ENCODE measurements at regions not wholly inside any gene's neighbourhood (a gene's known extent, or its start where the extent isn't known, plus 50 kb on each side); places are given as distances from the start of the nearest gene placed in this dataset.

DNA sequence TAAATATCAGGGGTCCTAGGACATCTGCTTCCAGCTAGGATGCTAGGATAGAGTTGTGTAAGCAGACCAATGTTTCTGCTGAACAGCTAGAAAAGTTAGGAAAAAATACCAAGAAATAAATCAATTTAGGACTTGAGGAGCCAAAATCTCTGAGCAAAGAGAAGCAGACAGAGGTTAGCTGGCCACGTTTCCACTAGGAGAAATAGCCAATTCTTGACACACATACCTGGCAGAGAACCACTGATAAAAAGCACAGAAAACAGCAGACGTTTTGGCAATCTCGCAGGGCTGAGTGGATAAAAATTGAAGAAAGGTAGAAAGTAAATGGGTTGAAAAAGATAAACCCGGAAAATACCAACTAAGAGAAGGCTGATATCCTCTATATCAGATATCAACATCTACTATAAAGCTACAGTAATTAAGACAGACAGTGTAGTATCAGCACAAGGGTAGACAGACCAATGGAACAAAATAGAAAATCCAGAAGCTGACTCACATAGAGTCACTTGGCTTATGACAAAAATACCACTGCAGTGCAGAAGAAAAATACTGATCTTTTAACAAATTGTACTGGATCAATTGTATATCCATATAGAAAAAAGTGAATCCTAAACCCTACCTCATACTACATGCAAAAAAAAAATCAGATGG, 306.1 kb upstream of the KLHL29 start:
- Histone ChIP-seq H3K4me3 (ENCODE audit: low read depth, low read length) (no peak overlapping the region), H3K27me3 (no peaks in the 10 kb centered on the region), H3K36me3 (no peaks in the 10 kb centered on the region), H3K4me1 (no peaks in the 10 kb centered on the region; the same call in 1 of the 2 replicates), H3K9me3 (no peaks in the 10 kb centered on the region)
- no peak for TF ChIP-seq CTCF (IDR thresholded peaks at IDR 0.05; ENCODE audit: low read depth, low read length)
- DNase-seq: no peak

- Histone ChIP-seq H3K9me3 (no peaks in the 10 kb centered on the region), H3K4me3 (ENCODE audit: low read depth, low read length) (no peak overlapping the region), H3K36me3 (no peaks in the 10 kb centered on the region), H3K4me1 (no peaks in the 10 kb centered on the region; the same call in 1 of the 2 replicates), H3K27me3 (no peaks in the 10 kb centered on the region)
- no peak for TF ChIP-seq CTCF (IDR thresholded peaks at IDR 0.05; ENCODE audit: low read depth, low read length)
- DNase-seq: no peak
These were observed 301.0 kb upstream of the KLHL29 start for GRCh38 chr2:23083966-23084365.

DNA sequence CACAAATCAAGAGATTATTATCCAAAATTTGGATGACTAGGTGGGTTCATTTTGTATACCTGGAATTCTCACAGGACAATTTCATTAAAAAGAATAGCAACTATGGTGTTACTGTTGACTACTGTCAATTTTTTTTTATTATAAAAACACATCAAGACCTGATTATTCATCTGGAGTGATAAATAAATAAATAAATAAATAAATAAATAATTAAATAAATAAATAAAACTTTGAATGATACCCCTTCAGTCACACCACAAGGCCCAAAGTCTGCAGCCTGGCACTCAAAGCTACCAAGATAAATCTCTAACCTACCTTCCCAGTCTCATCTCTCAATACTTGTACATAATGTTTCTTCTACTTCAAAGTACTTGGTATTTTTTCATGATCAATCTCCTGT, 294.0 kb upstream of the KLHL29 start:
- Histone ChIP-seq H3K27me3 (no peaks in the 10 kb centered on the region), H3K4me3 (ENCODE audit: low read depth, low read length) (no peak overlapping the region), H3K4me1 (no peaks in the 10 kb centered on the region), H3K9me3 (no peaks in the 10 kb centered on the region), H3K36me3 (no peaks in the 10 kb centered on the region)
- no peak for TF ChIP-seq CTCF (IDR thresholded peaks at IDR 0.05; ENCODE audit: low read depth, low read length)
- no peak for DNase-seq

GRCh38 chr2:23091900-23092299, 293.1 kb upstream of the KLHL29 start:
- Histone ChIP-seq H3K4me1 (no peaks in the 10 kb centered on the region), H3K4me3 (ENCODE audit: low read depth, low read length) (no peak overlapping the region), H3K9me3 (no peaks in the 10 kb centered on the region), H3K27me3 (no peaks in the 10 kb centered on the region), H3K36me3 (no peaks in the 10 kb centered on the region)
- DNase-seq: no peak
- no peak for TF ChIP-seq CTCF (IDR thresholded peaks at IDR 0.05; ENCODE audit: low read depth, low read length)

GRCh38 chr2:23092831-23093230, 292.1 kb upstream of the KLHL29 start:
- H3K36me3 ChIP-seq: no peaks in the 10 kb centered on the region
- H3K9me3 ChIP-seq: no peaks in the 10 kb centered on the region
- TF ChIP-seq CTCF (IDR thresholded peaks at IDR 0.05; ENCODE audit: low read depth, low read length): no peak
- H3K4me3 ChIP-seq (ENCODE audit: low read depth, low read length): no peak overlapping the region
- H3K27me3 ChIP-seq: no peaks in the 10 kb centered on the region
- no peak for DNase-seq
- H3K4me1 ChIP-seq: peaks cover 4% of the 10 kb centered on the region; the same call in 1 of the 2 replicates

DNA sequence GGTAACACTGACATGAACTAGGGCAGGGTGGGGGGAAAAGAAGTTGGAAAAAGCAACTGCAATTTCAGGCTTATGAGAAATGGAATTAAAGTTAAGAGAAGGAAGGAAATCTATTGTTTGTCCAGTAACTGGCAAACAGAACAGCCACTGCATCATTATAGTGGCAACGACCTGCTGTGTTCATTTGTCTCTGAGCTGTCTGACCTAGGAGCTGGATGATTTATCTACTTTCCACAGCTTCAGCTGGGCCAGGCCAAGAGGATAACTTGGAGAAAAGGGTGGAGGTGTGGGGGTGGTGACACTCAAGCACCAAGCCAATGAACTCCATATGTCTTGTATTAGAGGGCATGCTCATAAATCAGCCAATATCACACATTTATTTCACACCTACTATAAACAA, 291.5 kb upstream of the KLHL29 start:
- Histone ChIP-seq H3K4me3 (ENCODE audit: low read depth, low read length) (no peak overlapping the region), H3K36me3 (no peaks in the 10 kb centered on the region), H3K4me1 (peaks cover 4% of the 10 kb centered on the region; the same call in 1 of the 2 replicates), H3K27me3 (no peaks in the 10 kb centered on the region), H3K9me3 (no peaks in the 10 kb centered on the region)
- TF ChIP-seq CTCF (IDR thresholded peaks at IDR 0.05; ENCODE audit: low read depth, low read length): no peak
- DNase-seq: no peak

Data from BE2C (cell line).